Activated CD4-positive, alpha-beta T cell treated with anti-CD3 and anti-CD28 coated beads for 24 hours (primary cell): ENCODE measurements at regions not wholly inside any gene's neighbourhood (a gene's known extent, or its start where the extent isn't known, plus 50 kb on each side); places are given as distances from the start of the nearest gene placed in this dataset.

Experiments used
- DNase-seq, 2 donors: peaks; one replicate each; pipeline ENCODE4 v3.0.0-alpha.2; 2020; ENCODE audit warnings: low read depth in 2 of 2

DNA sequence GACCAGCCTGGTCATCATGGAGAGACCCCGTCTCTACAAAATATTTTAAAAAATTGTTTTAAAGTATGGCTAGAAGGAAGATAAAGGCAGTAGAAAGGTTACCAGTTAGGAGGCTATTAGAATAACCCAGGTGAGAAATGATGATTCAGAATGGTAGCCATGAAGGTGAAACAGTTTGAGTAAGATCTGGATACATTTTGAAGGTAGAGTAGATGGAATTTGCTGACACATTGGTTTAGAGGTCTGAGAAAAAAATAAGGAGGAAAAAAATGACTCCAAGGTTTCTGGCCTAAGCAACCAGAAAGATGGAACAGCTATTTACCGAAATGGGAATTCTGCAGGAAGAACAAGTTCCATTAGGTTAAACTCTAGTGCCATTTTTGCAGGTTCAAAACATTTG, 167.9 kb upstream of the TAB2 start:
- DNase-seq: no peak

DNA sequence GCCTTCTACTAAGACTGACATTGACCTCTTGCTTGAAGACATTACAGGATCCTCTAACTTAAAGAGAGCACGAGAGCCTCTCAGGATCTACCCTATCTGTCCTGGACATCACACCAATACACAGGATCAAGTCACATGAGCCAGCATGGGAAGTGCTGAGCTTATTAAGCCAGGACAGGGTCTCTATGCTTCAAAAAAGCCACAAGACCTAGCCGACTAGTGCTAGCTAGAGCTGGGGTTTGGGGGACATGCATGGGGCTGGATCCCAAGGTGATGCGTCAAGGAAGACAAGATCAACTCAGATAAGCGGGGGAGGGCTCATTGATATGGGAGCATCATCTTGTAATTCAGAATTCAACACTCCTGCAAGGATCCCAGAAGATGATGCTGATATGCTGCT, 167.2 kb upstream of the TAB2 start:
- DNase-seq: no peak

DNA sequence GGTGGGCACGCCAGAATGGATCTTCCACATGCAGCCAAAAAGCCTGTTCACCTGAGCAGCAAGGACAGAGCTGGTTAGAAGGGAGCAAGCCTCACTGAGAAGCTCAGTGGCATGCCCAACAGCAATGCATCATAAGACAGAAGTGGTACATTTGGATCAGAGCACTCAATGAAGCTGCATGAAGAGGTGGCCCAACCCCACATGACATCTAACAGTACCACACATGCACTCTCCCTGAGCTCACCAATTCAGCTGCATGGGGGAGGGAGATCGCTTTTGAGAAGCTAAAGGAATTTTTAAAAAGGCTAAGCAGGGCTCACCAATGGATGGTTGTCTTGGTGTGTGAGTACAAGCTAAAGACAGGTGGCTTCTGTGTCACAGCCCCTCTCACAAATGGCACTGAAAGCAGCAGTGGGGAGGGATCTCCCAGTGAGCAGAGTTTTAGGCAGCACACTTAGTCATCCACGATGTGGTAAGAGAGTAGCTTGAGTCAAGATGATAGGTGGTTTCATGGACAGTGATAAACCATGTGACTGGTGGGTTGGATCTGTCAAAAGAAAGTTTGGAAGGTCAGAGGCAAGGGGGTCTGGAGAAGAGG, 166.6 kb upstream of the TAB2 start:
- DNase-seq: no peak

DNA sequence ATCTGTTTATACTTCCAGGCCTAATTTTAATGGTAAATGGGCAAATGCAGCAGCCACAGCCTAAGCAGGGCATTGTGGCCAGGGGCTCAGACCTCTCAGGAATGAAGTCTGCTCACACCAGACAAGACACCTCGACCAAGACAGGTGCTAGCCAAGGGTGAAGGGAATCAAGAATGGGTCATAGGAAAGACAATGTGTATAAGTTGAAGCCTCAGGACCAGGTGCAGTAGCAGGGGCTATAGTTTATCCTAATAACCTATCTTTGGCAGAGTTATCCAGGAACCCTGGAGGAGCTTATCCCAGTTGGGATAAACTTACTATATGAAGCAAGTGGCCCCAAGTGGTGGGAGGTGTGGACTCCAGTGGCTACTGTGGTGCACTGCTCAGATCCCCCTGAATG, 165.0 kb upstream of the TAB2 start:
- DNase-seq: no peak

DNA sequence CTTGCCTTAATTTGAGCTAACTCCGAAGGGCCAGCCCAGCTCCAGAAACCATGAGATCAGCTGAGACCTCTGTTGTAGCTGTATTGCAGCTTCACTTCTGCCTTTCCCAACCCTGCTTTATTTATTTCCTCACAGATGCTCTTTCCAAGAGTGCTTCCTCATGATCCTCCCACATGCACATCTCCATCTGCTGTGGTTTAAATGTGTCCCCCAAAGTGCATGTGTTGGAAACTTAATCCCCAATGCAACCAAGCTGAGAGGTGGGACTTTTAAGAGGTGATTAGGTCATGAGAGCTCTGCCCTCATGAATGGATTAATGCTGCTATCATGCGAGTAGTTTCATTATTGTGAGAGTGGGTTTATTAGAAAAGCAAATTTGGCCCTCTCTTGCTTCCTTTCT, 164.4 kb upstream of the TAB2 start:
- DNase-seq: no peak

DNA sequence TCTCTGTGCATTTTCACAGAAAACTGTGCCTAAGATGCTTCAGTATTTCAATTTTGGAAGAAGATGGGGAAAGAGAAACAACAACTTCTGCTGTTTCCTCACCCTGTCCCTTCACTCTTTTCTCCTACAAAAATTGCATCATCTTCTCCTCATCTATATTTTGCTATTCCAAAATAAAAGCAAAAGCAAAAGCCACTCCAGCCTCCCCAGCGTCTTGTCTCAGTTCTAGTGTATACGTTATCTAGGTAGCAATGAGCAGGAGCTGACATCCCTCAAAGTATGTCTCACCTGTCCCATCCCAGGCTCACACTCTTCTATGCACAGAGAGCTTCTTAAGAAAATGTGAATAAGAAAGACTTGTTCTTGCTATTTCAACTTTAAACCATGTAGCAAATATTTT, 163.8 kb upstream of the TAB2 start:
- DNase-seq: no peak

DNA sequence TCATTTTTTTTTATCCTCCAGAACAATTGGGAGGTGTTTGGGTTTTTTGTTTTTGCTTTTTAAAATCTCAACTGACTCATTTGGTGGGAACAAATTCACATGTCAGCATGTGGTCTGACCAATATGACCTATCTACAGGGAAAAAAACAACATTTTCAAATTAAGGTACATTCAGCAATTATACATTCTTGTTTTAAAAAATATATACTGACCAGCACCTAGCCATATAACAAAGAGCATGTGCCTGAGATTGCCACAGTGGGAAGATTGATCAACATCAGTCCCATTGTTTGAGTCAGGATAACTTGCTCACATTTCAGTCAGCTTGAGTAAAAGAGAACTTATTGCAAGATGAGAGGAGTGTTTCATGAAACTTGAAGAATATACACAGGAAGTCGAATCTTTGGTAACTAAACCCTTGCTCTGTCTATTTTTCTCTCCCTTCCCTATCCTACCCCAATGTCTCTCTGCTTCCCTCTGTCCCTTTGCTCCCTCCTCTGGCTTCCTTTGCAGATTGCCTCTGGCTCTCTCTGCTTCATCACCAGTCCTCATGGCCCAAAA, 163.2 kb upstream of the TAB2 start:
- DNase-seq: no peak

DNA sequence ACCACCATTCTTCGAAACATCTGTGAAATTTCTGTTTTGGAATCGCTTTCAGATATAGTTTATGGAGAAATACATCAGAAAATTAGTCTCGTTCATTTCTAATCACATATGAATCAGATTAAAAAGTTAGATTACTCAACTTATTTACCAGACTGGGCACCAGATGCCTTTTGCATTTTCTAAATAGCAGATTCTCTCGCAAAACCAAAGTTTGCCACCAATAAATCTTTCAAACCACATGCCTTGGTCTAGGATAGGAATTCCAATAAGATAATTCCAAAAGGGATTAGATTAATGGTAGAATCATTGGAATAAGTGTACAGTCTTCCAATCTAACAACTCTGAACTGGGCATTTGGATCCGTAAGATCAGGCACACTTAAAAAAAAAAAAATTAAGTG, 160.4 kb upstream of the TAB2 start:
- DNase-seq: no peak

DNA sequence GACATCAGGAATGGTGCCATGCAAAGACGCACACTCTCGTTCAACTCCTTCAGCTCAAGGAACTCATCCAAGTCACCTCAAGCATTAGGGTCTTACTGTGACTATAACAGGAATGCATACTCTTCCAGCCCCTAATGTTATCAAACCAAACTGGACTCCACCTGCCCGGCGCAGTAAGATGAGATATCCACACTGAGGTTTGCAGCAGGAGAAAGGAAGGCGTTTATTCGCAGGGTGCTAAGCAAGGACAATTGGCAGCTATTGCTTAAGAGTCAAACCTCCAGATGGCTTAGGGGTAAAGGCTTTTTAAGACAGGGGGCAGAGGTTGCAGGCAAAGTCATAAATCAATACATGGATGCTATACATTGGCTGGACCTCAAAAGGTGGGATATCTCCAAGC, 159.4 kb upstream of the TAB2 start:
- no peak for DNase-seq

DNA sequence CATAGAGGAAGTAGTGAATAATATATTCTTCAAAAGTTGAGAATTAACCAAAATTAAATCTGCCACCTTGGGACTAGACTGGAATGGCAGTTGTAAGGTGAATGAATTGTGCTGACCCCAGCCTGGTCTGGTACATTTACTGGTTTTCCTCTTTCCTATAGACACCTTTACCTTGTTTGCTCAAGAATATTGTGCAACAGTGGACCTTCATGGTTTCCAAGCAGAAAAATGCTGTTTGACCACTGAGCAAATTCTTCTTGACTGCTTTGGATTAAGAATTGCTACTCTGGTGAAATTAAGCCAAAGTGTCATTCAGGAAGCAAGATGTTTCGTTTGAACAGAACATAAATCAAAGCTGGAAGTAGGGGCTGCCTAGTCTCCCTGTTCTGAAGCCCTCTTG, 156.6 kb upstream of the TAB2 start:
- DNase-seq: no peak

DNA sequence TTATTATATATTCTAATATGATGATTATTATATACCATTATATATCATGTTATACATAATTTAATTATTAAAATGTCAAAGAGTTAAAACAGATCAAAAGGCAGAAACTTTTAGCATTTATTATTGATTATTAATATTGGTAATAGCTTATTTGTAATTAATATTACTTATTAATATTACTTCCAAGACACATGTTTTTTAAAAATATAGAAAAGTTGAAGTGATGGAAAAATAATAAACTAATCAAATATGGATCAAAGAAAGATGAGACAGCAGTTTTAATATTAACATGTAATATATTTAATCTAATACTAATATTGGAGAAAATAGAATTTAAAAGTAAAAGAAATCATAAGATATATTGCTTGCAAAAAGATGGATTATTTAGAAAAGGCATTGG, 154.6 kb upstream of the TAB2 start:
- DNase-seq: no peak

DNA sequence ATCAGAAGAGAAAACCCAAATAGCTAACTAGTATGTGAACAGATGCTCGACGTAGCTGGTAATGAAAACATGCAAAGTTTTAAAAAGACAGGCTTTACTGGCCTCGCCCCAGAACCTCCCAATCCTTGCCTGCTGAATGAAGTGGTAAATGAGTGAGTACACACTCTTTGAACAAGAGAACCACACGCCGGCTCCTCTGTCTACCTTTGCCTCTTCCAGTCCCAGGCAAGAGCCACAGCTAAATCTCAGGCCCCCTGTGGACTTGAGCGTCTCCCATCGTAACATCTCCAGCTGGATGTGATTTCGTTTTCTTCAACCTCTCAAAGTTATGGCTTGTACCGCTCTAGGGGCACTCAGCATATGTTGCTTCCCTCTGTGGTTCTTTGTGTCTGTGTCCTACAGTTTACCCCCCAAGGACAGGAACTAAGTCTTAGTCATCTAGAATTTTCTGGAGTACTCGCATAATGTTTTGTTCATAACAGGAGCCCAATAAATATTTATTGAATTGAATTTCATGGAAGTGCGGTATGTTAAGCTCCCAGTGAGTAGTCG, 153.2 kb upstream of the TAB2 start:
- DNase-seq: no peak

DNA sequence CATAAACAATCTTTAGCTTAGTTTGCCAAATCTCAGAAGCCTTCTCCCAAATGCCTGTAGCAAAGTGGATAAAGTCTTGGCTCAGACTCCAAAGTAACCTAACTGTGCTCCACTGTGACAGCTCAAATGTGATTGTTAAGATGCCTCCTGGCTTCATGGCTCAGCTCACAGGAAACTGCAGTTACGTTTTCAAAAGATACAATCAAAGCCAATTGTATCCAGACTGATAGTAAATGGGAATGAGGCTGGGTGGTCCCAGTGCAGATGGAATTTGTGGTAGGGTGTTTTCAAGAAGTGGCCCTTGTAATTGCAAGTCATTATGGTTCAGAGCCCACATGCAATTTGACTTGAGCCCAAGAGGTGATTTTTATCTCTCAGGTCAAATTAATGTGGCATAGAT, 151.2 kb upstream of the TAB2 start:
- DNase-seq: no peak

DNA sequence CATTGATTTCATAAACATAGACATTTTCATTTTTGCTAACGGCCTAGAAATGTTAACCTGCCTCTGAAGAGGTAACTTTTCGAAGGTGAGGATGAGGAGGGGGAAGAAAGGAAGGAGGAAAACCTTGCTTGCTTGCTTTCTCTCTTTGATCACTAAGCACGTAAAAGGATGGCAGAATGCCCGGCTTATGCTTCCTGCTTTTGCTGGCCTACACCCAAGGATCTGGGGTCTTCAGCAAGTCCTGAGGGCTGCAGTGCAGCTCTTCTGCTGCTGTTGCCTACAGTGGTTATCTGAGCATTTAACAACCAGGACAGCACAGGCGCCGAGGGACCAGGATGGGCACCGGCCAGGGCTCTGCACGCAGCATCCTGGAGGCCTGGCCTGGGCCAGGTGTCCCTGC, 150.8 kb upstream of the TAB2 start:
- DNase-seq: no peak

DNA sequence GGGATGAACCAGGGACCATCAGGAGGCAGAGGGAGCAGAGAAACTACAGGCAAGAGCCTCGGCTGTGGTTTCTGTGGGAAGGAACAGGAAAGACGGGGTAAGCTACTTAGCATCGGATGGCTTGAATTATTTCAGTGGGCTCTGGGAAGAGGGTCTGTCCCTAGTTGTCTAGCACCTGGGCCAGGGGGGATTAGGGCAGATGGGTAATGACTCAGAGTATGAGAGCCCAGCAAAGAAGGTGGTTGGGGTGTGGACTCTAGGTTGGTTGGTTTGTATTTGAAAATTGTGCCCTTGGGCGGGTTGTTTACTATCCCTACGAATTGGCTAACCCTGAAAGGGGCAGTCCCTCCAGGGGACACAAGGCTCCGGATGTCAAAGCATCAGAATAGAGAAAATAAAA, 148.5 kb upstream of the TAB2 start:
- DNase-seq: no peak

DNA sequence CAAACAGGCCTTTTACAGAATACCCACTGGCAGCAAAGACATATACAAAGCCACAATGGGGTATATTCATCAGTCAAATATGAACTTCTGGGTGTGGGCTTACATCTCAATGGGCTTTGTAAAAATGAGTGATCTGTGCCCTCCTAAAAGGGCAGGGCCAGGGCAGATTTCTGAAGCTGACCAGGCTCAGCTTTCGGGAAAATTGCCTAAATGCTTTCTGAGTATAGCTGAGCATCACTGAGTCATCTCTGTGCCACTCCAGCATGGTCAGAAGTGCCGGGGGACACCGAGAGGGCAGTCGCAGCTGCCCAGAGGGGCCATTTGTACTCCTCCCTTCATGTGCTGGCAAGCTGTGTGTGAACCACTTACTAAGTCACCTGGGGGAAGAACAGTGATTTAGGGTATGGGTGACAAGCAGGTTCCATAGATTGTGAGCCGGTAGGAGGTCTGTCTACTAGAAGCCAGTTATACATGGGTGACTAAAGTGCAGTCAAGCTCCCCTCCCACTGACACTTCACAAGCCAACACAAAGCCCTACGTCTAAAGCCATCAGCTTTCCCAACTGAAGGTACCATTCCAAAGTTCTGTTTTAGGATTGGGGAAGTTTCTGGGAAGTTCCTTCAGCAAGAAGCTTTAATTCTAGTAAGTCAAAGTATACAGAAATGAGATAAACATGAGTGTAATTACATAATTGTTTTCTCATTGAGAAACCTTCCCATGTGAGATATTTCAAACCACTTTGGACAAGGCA, 147.6 kb upstream of the TAB2 start:
- DNase-seq: no peak

DNA sequence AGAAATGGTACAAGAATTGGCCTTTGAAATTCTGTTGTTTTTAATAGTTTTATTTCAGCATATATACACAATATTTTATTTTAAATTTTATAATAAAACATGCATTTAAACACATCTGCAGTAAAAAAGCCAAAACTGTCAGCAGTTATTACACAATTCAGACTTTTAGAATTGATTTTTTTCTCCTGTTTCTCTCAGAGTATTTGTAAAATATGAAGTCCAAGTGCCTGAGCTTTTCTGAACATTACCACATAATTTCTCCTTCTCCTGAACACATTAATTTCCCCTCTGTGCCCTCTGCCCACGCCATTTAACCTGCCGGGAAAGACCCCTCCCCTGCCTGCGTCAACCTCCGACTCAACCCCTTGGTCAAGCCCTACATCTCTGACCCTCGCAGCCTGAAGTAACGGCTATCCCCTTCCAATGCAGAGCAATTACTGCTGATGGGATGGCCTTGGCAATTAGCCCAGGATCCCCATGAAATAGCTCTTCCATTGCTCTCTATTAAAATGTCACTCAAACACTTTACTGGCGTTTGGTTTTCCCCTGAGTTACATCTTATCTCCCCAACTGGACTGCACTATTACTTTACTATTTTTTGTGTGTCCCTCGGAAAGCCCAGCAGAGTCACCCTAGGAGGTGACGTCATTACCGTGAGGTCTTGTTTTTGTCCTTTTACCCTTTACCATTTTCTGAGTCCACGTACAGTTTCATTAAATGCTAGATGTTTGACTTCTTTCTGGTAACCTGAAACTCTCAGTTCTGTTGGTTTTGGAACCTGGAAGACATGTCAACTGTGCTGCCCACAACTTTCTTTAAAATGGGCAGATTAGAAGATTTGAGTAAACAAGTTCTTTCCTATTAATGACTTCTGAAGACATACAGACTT, 146.7 kb upstream of the TAB2 start:
- no peak for DNase-seq

DNA sequence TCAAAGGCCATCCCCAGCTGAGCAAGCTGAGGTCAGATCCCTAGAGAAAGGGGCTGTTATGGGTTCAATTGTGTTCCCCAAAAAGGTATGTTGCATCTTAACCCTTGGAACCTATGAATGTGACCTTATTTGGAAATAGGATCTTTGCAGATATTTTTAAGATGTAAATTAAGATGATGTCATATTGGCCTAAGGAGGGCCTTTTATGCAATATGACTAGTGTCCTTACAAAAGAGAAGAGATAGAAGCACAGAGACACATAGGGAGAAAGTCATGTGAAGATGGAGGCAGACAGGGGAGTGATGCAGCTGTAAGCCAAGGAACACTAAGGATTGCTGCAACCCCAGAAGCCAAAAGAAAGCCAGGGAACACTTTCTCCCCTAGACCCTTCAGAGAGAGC, 144.3 kb upstream of the TAB2 start:
- DNase-seq: no peak

DNA sequence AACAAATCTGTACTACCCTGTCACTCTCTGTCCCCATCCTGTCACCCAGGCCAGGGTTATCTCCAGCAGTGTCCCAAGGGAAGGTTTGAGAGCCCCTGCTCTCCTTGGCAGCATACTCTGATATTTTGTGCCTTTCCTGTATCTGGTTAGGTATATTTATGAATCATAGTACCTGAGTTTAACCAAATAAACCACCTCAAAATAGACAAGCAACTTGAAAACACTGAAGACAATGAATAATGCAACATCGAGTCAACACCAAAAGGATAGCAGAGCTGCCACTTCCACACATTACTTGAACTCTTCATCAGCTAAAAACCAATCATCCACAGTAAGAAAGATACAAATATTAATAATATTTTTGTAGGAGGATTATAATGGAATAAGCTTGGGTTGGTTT, 142.6 kb upstream of the TAB2 start:
- DNase-seq: no peak

DNA sequence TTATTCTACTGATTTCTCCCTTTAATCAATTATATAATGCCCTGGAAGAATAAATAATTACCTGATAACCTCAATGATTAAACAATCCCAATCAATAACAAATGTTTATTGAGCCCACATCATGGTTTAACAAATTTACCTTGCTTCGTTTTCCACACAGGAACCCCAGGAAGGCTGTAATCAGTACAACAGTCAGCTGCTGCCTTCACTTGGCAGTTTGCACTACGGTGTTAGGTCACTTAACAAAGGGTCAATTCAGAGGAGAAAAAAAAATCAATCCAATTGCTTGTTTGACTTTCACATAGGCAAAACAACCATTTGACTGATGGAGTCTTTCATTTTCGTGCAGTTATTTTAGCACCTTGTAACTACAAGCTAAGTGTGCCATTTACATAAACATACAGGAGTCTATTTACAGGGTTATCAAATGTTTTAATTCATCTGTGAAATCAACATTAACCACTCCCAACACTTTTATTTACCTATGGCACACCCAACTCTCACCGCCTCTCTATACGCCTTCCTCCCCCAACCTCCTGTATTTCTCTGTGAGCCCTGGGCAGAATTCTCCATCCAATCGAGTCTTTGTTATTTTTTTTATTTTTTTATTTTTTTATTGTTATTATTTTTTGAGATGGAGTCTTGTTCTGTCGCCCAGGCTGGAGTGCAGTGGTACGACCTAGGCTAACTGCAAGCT, 140.4 kb upstream of the TAB2 start:
- DNase-seq: no peak

DNA sequence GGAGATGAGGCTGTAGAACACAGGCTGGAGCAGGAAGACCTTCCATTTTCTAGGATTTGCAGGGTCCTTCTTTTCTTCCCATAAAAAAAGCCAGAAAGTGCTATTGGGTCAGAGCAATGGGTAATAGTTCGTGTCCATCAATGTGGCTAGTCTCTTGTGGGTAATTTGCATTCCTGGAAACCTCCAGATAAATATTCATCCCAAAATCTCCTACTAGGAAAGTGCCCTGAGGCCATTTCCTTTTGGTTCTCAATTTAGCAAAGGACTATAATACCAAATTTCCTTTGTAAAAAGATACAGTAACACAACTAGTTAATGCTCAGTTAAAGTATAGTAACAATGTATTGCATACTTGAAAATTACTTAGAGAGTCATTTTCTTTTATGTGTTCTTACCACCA, 138.1 kb upstream of the TAB2 start:
- no peak for DNase-seq

DNA sequence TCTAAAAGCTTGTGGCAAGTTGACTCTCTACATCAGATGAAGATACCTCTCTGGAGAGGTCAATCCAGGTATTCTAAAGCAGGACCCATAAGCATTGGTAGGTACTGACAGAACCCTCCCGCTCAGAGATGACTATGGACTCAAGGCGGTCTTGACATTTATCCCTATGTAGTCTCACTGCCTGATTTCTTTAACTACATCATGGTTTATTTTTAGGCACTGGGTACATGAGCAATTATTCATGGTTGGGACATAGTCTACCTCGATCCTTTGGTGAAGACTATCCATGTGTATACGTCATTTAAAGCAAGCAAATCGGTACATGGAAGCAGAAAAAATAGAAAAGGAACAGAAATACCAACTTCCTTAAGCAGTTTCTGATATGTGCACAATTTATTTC, 136.2 kb upstream of the TAB2 start:
- no peak for DNase-seq
